Stimulated activated naive B cell treated with anti-CD40 and anti-IgM and Interleukin-4, amounts not matched to agents 10 μg/mL and 1 μg/mL and 100 μg/mL, for 72 hours (primary cell): ENCODE measurements at regions not wholly inside any gene's neighbourhood (a gene's known extent, or its start where the extent isn't known, plus 50 kb on each side); places are given as distances from the start of the nearest gene placed in this dataset.
"Not testable (repeated sequence)": the region's sequence is repeated elsewhere in the genome, so short reads cannot be mapped to it uniquely, and the experiment has no call there.

ENCODE experiments used
- ATAC-seq, 2 donors: fragments of 150-1000 bp; cut with Tn5 transposase; replicated peaks; 2 replicates each; pipeline ENCODE4 v1.10.0; 2021; ENCODE audit warnings: moderate library complexity in 1 of 2
- DNase-seq: peaks from one replicate; pipeline ENCODE4 v3.0.0; 2021
- H3K27ac Mint-ChIP-seq: one replicate; pipeline ENCODE4 v1.8.0; 2022; ENCODE audit warnings: mild to moderate bottlenecking, mixed read lengths
- H3K27me3 Mint-ChIP-seq, 2 donors: one replicate each; pipeline ENCODE4 v1.8.0; 2022; ENCODE audit warnings: mixed read lengths in 2 of 2
- H3K36me3 Mint-ChIP-seq, 2 donors: one replicate each; pipeline ENCODE4 v1.8.0; 2022; ENCODE audit warnings: mixed read lengths in 2 of 2, mild to moderate bottlenecking in 1 of 2
- H3K4me1 Mint-ChIP-seq, 2 donors: one replicate each; pipeline ENCODE4 v1.8.0; 2022; ENCODE audit warnings: mixed read lengths in 2 of 2, mild to moderate bottlenecking in 1 of 2
- H3K4me3 Mint-ChIP-seq, 2 donors: one replicate each; pipeline ENCODE4 v1.8.0; 2022; ENCODE audit warnings: mild to moderate bottlenecking in 2 of 2, mixed read lengths in 2 of 2, moderate library complexity in 1 of 2
- H3K9me3 Mint-ChIP-seq, 2 donors: one replicate each; pipeline ENCODE4 v1.8.0; 2022; ENCODE audit warnings: mixed read lengths in 2 of 2, mild to moderate bottlenecking in 1 of 2

DNA sequence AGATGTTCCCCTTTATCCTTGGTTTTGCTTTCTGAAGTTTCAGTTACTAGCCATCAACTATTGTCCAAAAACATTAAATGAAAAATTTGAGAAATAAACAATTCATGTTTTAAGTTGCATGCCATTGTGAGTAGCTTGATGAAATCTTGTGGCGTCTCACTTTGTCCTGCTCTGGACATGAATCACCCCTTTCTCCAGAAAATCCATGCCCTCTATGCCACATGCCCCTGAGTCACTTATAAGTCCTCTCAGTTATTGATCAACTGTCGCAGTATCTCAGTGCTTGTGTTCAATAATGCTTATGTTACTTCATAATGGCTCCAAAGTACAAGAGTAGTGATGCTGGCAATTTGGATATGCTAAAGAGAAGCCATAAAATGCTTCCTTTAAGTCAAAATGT is 208.0 kb upstream of the FERD3L start:
- Mint-ChIP-seq H3K4me3 (no peak overlapping the region), H3K27me3 (no peaks in the 10 kb centered on the region), H3K36me3 (no peaks in the 10 kb centered on the region), H3K9me3 (no peaks in the 10 kb centered on the region), H3K4me1 (no peaks in the 10 kb centered on the region), H3K27ac (no peak overlapping the region)
- ATAC-seq (no peak), DNase-seq (no peak)

DNA sequence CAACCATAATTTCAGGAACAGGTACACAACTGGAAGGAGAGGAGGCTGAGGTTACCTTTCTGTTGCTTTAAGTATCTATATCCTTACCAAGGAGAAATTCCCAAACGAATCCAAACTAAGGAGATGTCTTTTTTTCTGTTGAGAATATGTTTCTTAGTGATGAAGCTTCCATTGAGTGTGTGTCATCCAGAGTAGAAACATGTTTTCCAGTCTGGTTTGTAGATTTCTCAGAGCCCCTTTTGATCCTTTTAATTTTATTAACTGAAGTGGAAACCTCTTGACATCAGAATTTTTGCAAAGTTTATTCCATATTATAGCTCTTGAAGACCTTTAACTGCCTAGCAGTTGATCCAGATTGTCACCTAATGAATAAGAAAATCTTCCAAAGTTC is 207.1 kb upstream of the FERD3L start:
- H3K4me1 Mint-ChIP-seq = no peaks in the 10 kb centered on the region
- no peaks in the 10 kb centered on the region for H3K36me3 Mint-ChIP-seq
- H3K27ac Mint-ChIP-seq = no peak overlapping the region
- no peak overlapping the region for H3K4me3 Mint-ChIP-seq
- ATAC-seq (no peak), DNase-seq (no peak)
- H3K9me3 Mint-ChIP-seq = no peaks in the 10 kb centered on the region
- H3K27me3 Mint-ChIP-seq = no peaks in the 10 kb centered on the region

DNA sequence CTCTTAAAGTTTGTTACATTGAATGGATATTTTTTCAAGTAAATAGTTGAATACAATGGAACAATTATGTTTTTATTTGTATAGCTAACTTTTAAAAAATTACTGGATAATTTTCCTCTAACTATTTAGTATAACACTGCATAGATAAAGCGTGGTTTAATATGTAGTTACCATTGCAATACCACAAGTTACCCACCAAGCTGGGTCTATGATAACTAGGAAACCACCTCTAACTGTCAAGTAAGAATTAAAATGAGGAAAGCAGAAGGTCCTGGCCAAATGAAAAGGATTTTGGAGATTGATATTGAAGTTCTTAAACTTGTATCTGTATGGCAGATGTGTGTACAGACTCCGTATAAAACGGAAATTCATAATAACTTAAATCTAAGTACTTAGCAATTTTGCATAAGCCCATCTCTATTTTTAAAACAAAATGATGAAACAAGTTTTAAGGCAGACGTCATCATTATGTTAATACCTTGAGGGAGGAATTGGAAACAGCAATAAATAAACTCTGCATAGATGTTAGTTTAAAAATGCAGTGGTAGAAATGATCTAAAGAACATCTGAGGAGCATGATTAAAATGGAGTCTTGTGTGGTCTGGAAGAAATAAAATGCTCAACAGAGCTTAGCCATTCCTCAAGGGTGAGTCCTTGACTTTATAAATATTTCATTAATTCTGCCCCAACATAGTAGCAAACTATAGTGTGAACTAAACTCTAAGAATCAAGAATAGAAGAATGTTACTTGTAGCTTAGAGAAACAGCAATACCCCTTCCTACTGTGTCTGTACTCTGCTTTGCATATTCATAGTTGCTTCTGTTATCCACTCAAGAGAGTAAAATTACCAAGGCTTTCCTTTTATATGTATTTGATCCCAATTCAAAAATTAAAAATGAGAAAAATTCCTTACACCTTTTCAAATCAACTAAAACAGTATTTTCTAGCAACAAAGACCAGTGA is 206.4 kb upstream of the FERD3L start:
- DNase-seq (no peak), ATAC-seq (no peak)
- no peaks in the 10 kb centered on the region for H3K4me1 Mint-ChIP-seq
- no peaks in the 10 kb centered on the region for H3K9me3 Mint-ChIP-seq
- H3K36me3 Mint-ChIP-seq = no peaks in the 10 kb centered on the region
- no peak overlapping the region for H3K4me3 Mint-ChIP-seq
- H3K27me3 Mint-ChIP-seq = no peaks in the 10 kb centered on the region
- no peak overlapping the region for H3K27ac Mint-ChIP-seq

DNA sequence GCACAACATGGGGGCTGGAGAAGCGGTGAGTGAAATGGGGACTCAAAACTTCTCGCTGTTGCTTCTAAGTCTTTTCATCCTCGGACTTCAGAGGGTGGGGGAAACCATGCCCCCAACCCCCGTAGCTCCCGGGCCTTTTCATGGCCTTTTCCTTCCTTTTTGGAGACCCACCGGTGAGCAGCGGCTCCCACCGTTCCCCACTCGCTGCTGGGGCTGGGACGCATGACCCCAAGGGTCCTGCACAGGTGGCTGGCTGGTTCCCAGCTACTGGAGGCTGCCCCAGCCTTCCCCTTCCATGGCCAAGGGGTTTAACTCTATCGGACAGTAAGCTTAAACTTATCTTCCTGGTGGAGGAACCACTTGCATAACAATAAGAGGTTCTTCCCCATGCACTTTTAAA is 194.3 kb upstream of the FERD3L start:
- Mint-ChIP-seq H3K27ac (no peak overlapping the region), H3K27me3 (no peaks in the 10 kb centered on the region), H3K4me3 (no peak overlapping the region), H3K36me3 (no peaks in the 10 kb centered on the region), H3K9me3 (peaks cover 0 to 7% of the 10 kb centered on the region in 2 donors), H3K4me1 (no peaks in the 10 kb centered on the region)
- DNase-seq (no peak), ATAC-seq (no peak)

DNA sequence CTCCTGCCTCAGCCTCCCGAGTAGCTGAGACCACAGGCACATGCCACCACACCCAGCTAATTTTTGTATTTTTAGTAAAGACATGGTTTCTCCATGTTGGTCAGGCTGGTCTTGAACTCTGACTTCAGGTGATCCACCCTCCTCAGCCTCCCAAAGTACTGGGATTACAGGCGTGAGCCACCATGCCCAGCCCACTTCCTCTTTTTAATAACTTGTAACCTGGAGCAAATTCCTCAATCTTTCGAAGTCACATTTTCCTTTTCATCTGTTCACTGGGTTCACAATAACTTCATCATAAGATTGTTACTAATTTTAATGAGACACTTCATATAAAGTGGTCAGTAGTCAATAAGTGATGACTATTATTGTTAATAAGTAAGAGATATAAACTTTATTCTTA is 193.3 kb upstream of the FERD3L start:
- not testable (repeated sequence) for H3K27me3 Mint-ChIP-seq, DNase-seq, H3K9me3 Mint-ChIP-seq, H3K36me3 Mint-ChIP-seq, H3K4me1 Mint-ChIP-seq, H3K27ac Mint-ChIP-seq, H3K4me3 Mint-ChIP-seq, ATAC-seq

DNA sequence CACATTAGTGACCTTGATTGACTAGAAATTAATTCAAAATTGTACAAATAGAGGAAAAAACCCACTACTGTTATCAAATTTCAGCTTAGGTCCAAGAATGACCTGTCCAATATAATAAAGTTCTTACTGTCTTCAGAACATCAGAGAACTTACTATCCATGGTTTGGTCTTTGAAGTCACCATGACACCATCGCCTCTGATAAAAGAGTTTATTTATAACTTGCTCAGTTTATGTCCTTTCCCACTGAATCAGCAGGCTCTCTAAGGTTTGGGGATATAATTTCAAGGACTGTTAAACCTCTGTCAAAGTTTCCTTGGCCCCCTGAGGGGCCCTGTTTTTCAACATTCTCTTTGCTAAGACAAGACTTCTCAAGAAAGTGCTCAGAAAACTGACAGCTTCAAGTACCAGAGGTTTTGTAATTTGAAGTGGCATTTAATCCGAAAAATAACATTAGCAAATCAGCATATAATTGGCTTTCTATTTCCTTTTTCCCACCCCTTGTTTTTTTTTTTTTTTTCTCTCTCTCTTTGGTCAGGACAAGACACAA is 191.7 kb upstream of the FERD3L start:
- ATAC-seq = no peak
- peaks cover 0 to 6% of the 10 kb centered on the region in 2 donors for H3K9me3 Mint-ChIP-seq
- H3K4me1 Mint-ChIP-seq = no peaks in the 10 kb centered on the region
- H3K27ac Mint-ChIP-seq = no peak overlapping the region
- DNase-seq = no peak
- no peaks in the 10 kb centered on the region for H3K36me3 Mint-ChIP-seq
- H3K27me3 Mint-ChIP-seq = no peaks in the 10 kb centered on the region
- H3K4me3 Mint-ChIP-seq = no peak overlapping the region

DNA sequence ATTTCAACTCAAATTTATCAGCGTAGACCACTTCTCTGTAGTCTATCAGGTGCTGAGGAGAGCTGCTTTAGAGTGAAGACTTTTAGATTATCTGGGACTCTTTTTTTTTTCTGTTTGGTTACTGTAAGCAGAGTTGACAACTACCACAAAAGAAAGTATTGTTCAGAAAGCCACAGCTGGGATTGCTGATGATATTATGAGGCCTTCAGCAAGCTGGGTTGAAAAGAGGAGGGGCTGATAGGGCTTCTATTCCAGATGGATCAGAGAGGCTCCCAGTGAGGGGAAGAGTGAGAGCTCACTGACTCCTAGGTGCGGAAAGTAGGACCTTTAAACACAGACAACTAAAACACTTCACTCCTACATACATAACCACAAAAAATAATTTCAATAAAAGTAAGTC is 188.5 kb upstream of the FERD3L start:
- H3K9me3 Mint-ChIP-seq = peaks cover 0 to 4% of the 10 kb centered on the region in 2 donors
- no peak overlapping the region for H3K27ac Mint-ChIP-seq
- no peak overlapping the region for H3K4me3 Mint-ChIP-seq
- no peaks in the 10 kb centered on the region for H3K4me1 Mint-ChIP-seq
- no peaks in the 10 kb centered on the region for H3K36me3 Mint-ChIP-seq
- no peaks in the 10 kb centered on the region for H3K27me3 Mint-ChIP-seq
- no peak for DNase-seq
- no peak for ATAC-seq

DNA sequence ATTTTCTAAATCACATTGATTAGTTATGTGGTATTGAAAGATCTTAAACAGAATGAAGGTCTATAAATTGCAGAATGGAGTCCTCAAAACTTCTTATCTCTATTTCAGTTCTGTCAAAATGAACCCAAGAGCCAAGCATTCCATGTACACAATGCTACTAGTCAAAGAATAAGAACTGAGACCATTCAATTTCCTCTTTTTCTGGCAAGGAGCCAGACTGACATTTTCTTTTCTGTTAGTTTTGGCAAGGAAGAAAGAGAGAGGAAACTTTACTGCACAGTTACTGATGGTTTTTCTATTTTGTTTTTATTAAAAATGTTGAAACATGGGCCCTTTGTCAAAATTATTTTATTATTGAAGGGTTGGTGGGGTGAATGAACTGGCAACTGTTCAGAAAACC is 181.8 kb upstream of the FERD3L start:
- Mint-ChIP-seq H3K4me3 (no peak overlapping the region), H3K27ac (peak overlapping the region; percentile 65), H3K9me3 (no peaks in the 10 kb centered on the region), H3K36me3 (no peaks in the 10 kb centered on the region), H3K27me3 (no peaks in the 10 kb centered on the region), H3K4me1 (no peaks in the 10 kb centered on the region)
- DNase-seq (no peak), ATAC-seq (no peak)

DNA sequence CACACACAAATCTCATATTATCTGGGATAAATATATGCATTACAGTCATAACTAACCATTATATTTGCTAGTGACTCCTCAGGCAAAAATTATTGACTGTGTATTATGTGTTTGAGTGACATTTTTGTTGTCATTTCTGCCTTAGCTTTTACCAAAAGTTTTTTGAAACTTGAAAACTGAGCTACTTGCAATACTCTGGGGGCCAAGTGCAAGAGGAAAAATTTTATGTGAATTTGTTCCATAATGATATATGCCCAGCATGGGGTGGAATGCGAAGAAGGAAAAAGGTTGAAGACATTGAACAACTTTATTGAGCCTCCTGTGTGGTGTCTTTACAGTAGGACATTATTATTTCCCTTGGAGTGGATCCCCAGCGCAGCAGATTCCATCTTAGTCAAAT is 176.8 kb upstream of the FERD3L start:
- H3K36me3 Mint-ChIP-seq = no peaks in the 10 kb centered on the region
- H3K27me3 Mint-ChIP-seq = no peaks in the 10 kb centered on the region
- no peak for DNase-seq

DNA sequence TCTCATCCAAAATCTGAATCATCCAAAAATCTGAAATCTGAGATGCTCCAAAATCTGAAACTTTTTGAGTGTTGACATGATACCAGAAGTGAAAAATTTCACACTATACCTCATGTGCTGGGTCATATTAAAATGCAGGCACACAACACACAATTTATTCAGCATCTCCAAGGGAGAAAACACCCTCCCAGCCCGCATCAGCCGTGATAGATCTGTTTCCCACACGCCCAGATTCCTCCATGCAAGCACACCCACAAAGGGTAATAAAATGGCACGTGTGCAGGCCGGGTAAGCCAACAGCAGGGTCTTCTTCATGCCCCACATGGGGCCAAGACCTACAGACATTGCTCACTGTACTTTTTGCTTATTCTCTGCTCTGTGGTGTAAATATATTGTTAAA is 173.1 kb upstream of the FERD3L start:
- Mint-ChIP-seq H3K4me1 (no peaks in the 10 kb centered on the region), H3K4me3 (no peak overlapping the region), H3K36me3 (no peaks in the 10 kb centered on the region), H3K27ac (no peak overlapping the region), H3K27me3 (no peaks in the 10 kb centered on the region), H3K9me3 (no peaks in the 10 kb centered on the region)
- no peak for ATAC-seq
- no peak for DNase-seq

More for the DNA sequence above, 176.8 kb upstream of the FERD3L start:
- H3K4me3 Mint-ChIP-seq = no peak overlapping the region
- ATAC-seq = no peak
- no peaks in the 10 kb centered on the region for H3K4me1 Mint-ChIP-seq
- no peak overlapping the region for H3K27ac Mint-ChIP-seq
- H3K9me3 Mint-ChIP-seq = no peaks in the 10 kb centered on the region

DNA sequence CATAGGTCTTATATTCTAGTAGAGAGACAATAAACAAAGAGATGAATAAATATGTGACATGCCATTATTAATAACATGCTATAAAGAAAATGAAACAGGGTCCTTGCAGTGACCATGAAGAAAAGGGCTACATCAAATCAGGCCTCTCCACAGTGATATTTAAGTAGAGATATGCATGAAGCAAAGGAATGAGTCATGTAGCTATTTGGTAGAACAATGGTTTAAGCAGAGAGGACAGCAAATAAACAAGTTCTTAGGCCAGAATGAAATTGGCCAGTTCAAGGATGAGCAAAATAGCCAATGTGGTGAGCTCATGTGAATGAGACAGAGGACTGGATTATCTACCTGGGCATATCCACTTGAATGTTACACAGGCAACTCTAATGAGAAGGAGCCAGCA is 172.2 kb upstream of the FERD3L start:
- DNase-seq (no peak), ATAC-seq (no peak)
- Mint-ChIP-seq H3K36me3 (no peaks in the 10 kb centered on the region), H3K27ac (no peak overlapping the region), H3K4me3 (no peak overlapping the region), H3K27me3 (no peaks in the 10 kb centered on the region), H3K4me1 (no peaks in the 10 kb centered on the region), H3K9me3 (no peaks in the 10 kb centered on the region)

DNA sequence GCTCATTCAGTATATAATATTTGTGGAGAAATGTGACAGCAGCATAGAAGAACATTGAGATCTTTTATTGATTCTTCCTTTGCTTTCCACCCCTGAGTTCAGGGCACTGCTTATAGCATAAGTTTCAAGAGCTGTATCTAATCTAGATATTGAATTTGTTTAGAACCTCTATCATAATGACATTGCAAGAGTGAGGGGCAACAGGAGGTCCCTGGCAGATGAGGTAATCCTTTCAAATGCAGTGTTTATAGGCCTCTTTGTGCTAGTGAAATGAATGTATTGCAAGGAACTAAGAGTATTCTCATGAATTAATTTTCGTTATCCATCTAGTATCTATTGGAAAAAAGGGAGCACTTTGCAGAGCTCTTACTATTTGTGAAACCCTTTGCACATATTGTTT is 167.2 kb upstream of the FERD3L start:
- H3K27me3 Mint-ChIP-seq = no peaks in the 10 kb centered on the region
- H3K36me3 Mint-ChIP-seq = no peaks in the 10 kb centered on the region
- no peaks in the 10 kb centered on the region for H3K4me1 Mint-ChIP-seq
- no peak overlapping the region for H3K27ac Mint-ChIP-seq
- DNase-seq (no peak), ATAC-seq (no peak)
- H3K4me3 Mint-ChIP-seq = no peak overlapping the region
- no peaks in the 10 kb centered on the region for H3K9me3 Mint-ChIP-seq

DNA sequence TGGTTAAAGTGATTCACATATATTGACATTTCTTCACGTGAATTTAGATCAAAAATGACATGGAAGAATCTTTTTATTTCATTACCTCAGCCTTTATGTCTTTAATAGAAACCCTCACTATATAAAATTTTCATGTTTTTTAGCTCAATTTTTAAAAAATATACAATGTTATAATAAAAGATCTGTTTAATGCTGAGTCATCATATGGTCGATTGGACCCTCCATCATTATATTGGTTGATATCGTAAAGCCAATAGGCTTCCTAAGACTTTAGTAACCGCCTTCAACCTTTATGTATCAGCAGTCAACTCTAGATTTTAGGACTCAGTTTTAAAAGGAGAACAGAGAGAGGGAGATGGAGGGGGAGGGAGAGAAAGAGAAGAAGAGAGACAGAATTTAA is 162.3 kb upstream of the FERD3L start:
- DNase-seq (no peak), ATAC-seq (no peak)
- Mint-ChIP-seq H3K4me1 (no peaks in the 10 kb centered on the region), H3K27me3 (no peaks in the 10 kb centered on the region), H3K27ac (no peak overlapping the region), H3K4me3 (no peak overlapping the region), H3K9me3 (no peaks in the 10 kb centered on the region), H3K36me3 (no peaks in the 10 kb centered on the region)

DNA sequence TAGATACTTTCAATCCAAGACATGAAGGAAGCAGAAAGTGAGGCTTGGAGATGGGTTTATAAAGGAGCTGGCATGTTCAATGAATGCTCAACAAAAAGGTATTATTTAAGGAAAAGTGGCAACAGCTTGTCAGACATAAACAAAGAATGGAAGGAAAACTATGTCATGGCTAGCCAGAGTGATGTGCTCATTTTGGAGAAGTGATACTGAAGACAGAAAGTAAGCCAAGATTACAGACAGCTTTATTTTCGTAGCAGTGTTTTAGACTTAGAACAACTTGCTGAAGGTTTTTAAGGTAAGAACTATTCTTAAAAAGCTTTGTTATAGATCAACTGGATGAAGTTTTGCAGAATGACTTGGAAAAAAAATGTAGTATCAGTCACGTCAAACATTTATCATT is 160.5 kb upstream of the FERD3L start:
- Mint-ChIP-seq H3K4me3 (no peak overlapping the region), H3K27ac (no peak overlapping the region), H3K4me1 (no peaks in the 10 kb centered on the region), H3K27me3 (no peaks in the 10 kb centered on the region), H3K9me3 (no peaks in the 10 kb centered on the region), H3K36me3 (no peaks in the 10 kb centered on the region)
- ATAC-seq (no peak), DNase-seq (no peak)

DNA sequence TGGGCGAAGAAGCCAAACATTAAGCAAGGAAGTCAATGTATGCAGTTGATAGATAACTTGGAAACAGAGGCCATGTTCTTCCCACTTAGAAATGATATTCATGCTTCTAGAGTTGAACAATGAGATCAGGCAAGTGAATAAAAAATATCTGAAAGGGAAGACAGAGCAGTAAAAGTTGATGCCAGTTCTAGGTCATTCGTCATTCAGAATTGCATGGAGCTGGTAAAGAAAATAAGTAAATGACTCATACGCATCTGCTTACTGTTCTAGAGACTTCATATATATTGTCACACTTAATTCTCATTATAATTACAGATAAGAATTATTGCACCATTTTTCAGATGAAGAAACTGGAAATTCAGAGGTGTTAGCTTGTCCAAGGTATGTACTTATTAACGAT is 158.9 kb upstream of the FERD3L start:
- no peaks in the 10 kb centered on the region for H3K36me3 Mint-ChIP-seq
- H3K4me3 Mint-ChIP-seq = no peak overlapping the region
- H3K27me3 Mint-ChIP-seq = no peaks in the 10 kb centered on the region
- H3K9me3 Mint-ChIP-seq = no peaks in the 10 kb centered on the region
- ATAC-seq = no peak
- no peaks in the 10 kb centered on the region for H3K4me1 Mint-ChIP-seq
- no peak overlapping the region for H3K27ac Mint-ChIP-seq
- no peak for DNase-seq
